NB4 (cell line): ENCODE measurements at regions not wholly inside any gene's neighbourhood (a gene's known extent, or its start where the extent isn't known, plus 50 kb on each side); places are given as distances from the start of the nearest gene placed in this dataset.

Experiments used
- POLR2A ChIP-seq: IDR thresholded peaks from 2 replicates; pipeline ENCODE4 v1.6.1; 2011; ENCODE audit warnings: mild to moderate bottlenecking; ENCODE audit not compliant: insufficient read length; ENCODE audit errors: extremely low read depth
- TF ChIP-seq, protein P1 (sequence below): IDR thresholded peaks from one replicate; pipeline ENCODE4 v1.5.1; 2012; ENCODE audit warnings: low read depth, low read length

DNA sequence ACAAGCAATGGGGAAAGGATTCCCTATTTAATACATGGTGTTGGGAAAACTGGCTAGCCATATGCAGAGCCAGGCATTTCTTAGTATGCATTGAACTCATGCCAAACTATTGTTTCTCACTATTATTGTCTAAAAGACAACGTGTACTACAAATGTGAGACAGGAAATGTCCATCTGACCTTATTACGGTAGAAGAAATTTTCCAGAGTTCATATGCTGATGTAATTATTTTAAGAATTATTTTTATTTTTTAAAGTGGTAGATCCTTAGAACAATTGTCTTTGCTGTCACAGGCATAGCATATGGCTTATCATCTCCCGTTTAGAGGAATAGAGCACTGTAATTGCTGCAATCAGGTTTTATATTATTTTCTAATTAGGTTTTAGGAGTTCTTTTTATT lies 75.2 kb upstream of the S1PR1 start:
- no peak for TF ChIP-seq POLR2A
- TF ChIP-seq, protein P1, sequence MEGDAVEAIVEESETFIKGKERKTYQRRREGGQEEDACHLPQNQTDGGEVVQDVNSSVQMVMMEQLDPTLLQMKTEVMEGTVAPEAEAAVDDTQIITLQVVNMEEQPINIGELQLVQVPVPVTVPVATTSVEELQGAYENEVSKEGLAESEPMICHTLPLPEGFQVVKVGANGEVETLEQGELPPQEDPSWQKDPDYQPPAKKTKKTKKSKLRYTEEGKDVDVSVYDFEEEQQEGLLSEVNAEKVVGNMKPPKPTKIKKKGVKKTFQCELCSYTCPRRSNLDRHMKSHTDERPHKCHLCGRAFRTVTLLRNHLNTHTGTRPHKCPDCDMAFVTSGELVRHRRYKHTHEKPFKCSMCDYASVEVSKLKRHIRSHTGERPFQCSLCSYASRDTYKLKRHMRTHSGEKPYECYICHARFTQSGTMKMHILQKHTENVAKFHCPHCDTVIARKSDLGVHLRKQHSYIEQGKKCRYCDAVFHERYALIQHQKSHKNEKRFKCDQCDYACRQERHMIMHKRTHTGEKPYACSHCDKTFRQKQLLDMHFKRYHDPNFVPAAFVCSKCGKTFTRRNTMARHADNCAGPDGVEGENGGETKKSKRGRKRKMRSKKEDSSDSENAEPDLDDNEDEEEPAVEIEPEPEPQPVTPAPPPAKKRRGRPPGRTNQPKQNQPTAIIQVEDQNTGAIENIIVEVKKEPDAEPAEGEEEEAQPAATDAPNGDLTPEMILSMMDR, result no peak
